ENCODE measurements at regions not wholly inside any gene's neighbourhood (a gene's known extent, or its start where the extent isn't known, plus 50 kb on each side); places are given as distances from the start of the nearest gene placed in this dataset.
"Not testable (repeated sequence)": the region's sequence is repeated elsewhere in the genome, so short reads cannot be mapped to it uniquely, and the experiment has no call there.

DNA sequence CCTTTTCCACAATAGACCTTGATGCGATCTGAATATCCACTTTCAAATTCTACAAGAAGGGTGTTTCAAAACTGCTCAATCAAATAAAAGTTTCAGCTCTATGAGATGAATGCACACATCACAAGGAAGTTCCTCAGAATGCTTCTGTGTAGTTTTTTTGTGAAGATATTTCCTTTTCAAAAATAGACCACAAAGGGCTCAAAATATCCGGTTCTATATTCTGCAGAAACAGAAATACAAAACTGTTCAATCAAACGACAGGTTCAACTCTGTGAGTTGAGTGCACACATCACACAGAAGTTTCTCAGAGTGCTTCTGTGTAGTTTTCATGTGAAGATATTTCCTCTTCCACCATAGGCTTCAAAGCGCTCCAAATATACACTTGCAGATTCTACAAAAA lies 293.9 kb upstream of the DEFB115 start:
- no peak for DNase-seq (ENCODE audit: low spot score)
- no peak for ATAC-seq
- intact Hi-C loops (cut with DNase I), result no loop called here

DNA sequence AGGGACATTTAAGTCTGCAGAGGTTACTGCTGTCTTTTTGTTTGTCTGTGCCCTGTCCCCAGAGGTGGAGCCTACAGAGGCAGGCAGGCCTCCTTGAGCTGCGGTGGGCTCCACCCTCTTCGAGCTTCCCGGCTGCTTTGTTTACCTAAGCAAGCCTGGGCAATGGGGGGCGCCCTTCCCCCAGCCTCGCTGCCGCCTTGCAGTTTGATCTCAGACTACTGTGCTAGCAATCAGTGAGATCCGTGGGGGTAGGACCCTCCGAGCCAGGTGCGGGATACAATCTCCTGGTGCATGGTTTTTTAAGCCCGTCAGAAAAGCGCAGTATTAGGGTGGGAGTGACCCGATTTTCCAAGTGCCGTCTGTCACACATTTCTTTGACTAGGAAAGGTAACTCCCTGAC lies 281.6 kb upstream of the DEFB115 start:
- intact Hi-C loops (cut with DNase I); DNase-seq (ENCODE audit: low spot score); ATAC-seq: not testable (repeated sequence)

DNA sequence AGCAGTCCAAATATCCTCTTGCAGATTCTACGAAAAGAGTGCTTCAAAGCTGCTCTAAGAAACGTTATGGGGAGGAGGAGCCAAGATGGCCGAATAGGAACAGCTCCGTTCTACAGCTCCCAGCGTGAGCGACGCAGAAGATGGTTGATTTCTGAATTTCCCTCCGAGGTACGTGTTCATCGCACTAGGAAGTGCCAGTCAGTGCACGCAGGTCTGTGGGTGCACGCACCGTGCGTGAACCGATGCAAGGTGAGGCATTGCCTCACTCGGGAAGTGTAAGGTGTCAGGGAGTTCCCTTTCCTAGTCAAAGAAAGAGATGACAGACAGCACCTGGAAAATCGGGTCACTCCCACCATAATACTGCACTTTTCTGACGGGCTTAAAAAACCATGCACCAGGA lies 272.1 kb upstream of the DEFB115 start:
- intact Hi-C loops (cut with DNase I), result no loop called here
- ATAC-seq (no peak), DNase-seq (ENCODE audit: low spot score) (no peak)
